Fibroblast of the aortic adventitia (primary cell): ENCODE measurements at regions not wholly inside any gene's neighbourhood (a gene's known extent, or its start where the extent isn't known, plus 50 kb on each side); places are given as distances from the start of the nearest gene placed in this dataset.

Experiments used
- DNase-seq: peaks from one replicate; pipeline ENCODE4 v3.0.0-alpha.2; 2010; ENCODE audit warnings: low read depth
- H3K4me3 ChIP-seq: 2 replicates; pipeline ENCODE4 v1.5.1; 2011; ENCODE audit warnings: low read depth, mild to moderate bottlenecking, control low read depth, low read length, moderate library complexity
- TF ChIP-seq, protein P1 (sequence below): IDR thresholded peaks from 2 replicates; pipeline ENCODE4 v1.5.1; 2011; ENCODE audit warnings: mild to moderate bottlenecking, low read length, control low read depth, inconsistent platforms; ENCODE audit not compliant: insufficient read depth

DNA sequence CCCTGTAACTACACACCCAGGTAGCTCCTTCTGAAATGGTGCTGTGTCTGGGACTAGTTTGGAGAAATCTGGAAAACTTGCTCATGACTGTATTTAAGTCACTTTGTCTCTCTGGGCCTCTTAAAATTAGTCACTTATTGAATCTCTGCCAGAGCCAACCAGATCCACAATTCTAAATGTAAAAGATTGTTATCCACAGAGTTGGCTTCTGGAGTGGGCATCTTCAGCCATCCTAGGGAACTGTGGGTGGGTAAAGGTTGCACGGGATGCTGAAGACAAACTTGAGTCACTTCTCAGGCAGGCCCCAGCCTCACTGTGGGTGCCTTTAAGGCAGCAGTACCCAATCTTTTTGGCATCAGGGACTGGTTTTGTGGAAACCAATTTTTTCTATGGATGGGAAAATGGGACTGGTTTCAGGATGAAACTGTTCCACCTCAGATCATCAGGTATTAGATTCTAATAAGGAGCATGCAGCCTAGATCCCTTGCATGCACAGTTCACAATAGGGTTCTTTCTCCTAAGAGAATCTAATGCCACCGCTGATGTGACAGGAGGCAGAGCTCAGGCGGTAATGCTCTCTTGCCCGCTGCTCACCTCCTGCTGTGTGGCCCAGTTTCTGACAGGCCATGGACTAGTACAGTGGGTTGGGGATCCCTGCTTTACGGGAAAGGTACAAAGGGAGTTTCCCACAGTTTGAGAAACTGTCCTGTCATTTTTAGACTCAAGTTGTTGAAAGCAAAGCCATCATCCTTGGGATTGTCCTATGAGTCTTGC is 98.3 kb upstream of the SPRED2 start:
- DNase-seq: peak; percentile 62
- TF ChIP-seq, protein P1, sequence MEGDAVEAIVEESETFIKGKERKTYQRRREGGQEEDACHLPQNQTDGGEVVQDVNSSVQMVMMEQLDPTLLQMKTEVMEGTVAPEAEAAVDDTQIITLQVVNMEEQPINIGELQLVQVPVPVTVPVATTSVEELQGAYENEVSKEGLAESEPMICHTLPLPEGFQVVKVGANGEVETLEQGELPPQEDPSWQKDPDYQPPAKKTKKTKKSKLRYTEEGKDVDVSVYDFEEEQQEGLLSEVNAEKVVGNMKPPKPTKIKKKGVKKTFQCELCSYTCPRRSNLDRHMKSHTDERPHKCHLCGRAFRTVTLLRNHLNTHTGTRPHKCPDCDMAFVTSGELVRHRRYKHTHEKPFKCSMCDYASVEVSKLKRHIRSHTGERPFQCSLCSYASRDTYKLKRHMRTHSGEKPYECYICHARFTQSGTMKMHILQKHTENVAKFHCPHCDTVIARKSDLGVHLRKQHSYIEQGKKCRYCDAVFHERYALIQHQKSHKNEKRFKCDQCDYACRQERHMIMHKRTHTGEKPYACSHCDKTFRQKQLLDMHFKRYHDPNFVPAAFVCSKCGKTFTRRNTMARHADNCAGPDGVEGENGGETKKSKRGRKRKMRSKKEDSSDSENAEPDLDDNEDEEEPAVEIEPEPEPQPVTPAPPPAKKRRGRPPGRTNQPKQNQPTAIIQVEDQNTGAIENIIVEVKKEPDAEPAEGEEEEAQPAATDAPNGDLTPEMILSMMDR: no peak
- H3K4me3 ChIP-seq: no peak overlapping the region

DNA sequence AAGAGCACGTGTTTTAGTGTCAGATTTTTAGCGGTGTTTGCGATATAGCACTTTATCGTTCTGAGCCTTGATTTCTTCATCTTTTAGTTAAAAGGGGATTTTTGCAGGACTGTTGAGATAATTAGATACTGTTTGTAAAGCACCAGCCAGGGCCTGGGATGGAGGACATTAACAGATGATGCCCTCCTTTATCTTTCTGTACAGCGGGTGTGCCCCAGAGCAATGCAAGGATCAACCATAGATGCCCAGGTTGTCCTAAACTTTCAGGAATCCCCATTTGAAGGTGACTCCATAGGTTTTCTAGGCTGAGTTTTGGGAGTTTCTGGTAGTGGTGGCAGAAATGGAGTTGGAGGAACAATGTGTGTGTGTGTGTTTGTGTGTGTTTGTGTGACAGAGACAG is 97.0 kb upstream of the SPRED2 start:
- TF ChIP-seq, protein P1: no peak
- H3K4me3 ChIP-seq: no peak overlapping the region
- DNase-seq: no peak

DNA sequence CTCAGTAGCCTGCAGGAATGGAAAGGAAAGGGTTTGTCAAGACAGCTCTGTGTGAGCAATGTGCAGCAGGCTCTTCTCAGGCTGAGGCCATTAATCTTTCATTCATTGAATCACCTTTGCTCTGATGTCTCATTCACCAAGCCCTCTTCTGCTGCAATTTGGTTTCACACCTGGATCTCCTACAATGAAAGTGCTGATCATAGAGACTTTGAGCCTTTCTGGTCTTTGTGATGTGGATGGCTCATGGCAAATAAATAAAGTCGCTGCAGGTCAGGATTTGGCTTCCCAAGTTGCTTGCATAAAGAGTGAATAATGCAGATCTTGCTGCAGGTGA is 95.8 kb upstream of the SPRED2 start:
- DNase-seq: no peak
- TF ChIP-seq, protein P1: no peak

DNA sequence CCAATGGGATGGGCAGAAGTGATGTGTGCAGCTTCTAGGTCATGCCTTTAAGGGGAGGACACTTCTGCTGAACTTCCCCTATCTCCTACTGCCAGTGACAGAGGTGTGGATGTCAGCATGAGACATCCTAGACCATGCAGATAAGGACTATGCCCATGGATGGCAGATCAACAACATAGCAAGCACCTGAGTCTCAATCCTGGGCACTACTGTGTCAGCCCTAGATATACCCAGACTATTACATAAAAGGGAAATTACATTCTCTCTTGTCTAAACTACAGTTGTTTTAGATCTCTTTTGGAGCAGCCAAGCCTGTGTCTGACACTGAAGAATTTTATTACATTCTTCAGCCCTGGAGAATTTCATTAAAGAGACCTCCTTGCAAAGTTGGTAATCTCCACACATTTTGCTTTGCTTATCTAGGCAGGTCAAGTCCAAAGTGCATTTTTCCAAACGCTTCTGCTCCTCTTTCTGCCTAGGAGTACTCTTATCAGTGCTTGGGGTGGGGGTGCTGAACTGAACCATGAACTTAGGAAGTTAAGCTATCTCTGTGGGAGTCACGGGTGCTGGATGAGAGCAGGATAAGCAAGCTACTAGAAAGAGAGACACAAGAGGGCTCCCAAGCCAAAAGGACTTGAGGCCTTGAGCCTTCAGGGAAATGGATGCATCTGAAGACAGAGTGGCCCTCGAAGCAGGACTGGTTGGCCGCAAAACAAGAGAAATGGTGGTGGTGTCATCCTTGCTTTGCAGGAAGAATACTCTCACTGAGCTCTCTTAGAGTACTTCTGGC is 95.2 kb upstream of the SPRED2 start:
- DNase-seq: no peak
- TF ChIP-seq, protein P1: no peak
- no peak overlapping the region for H3K4me3 ChIP-seq

More for the DNA sequence above, 95.8 kb upstream of the SPRED2 start:
- H3K4me3 ChIP-seq: no peak overlapping the region

DNA sequence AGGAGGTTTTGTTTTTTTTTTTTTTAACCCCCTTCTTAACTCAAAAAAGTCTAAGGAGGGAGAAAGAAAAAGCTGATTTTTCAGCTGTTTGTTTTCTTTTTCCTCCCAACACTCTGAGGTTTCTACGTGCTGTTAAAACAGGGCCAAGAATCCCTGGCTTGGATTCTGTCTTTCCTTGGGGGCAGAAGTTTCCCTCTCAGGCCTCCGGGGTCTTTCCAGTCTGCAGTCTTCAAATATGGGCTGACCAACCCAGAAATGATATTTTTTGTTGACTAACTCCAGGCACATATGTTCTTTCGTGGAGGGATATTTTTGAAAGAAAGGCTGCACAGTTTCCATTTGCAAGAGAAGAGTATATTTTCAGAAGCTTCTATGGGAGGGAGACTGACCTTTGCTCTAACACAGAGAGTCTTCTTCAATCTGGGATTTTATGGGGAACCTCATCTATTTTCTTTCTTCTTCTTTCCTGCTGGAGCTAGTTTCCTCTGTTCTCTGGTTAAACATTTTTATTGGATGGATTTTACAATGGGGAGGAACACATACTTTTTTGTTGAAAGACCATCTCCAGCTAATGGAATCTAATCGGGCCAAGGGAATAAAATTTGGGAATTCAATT is 93.3 kb upstream of the SPRED2 start:
- TF ChIP-seq, protein P1: no peak
- no peak for DNase-seq

DNA sequence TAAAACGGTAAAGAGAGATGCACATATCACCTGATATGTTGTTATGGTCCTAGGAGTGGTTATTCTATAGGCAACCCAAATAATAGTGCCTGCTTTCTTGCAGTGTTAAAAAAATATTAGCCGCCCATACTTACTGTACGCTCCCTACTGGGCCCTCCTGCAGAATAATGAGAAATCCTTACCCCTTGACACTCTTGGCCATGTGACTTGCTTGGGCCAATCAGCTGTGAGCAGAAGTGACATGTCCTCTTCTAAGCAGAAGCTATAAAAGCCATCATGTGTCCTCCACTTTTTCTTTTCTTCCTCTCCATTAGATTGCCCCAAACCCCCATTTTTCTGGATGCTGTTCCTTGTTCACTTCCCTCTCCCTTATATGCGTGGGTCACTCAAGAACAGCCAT is 90.5 kb upstream of the SPRED2 start:
- H3K4me3 ChIP-seq: no peak overlapping the region
- DNase-seq: no peak

More for the DNA sequence above, 93.3 kb upstream of the SPRED2 start:
- no peak overlapping the region for H3K4me3 ChIP-seq

More for the DNA sequence above, 90.5 kb upstream of the SPRED2 start:
- TF ChIP-seq, protein P1: no peak
